HEK293 (cell line): ENCODE measurements at regions not wholly inside any gene's neighbourhood (a gene's known extent, or its start where the extent isn't known, plus 50 kb on each side); places are given as distances from the start of the nearest gene placed in this dataset.

ENCODE experiments used
- CTCF ChIA-PET: fragments of 350-600 bp; formaldehyde crosslinking; extraction: SDS; loops from one replicate; lab custom pipeline; 2021; ENCODE audit warnings: antibody characterized with exemption; lab: Yijun Ruan, JAX
- POLR2A ChIA-PET: fragments of 300-600 bp; formaldehyde crosslinking; extraction: SDS; loops from one replicate; lab custom pipeline; 2020; ENCODE audit warnings: antibody characterized with exemption, inconsistent platforms; lab: Yijun Ruan, JAX
- H3K27ac ChIP-seq: fragments of 200-500 bp; sonication (Bioruptor generic); 2 replicates; pipeline ENCODE4 v1.5.1; 2014; ENCODE audit warnings: low read depth, low read length, control low read depth, inconsistent platforms; ENCODE audit errors: extremely low read depth
- H3K36me3 ChIP-seq, 2 experiments: fragments of 200-500 bp in 1 of 2; sonication (Bioruptor generic) in 1 of 2; 1 replicate in 1 of 2; 2 replicates in 1 of 2; pipeline ENCODE4 v1.5.1; 2014 to 2017; ENCODE audit warnings: inconsistent platforms in 2 of 2, low read length in 2 of 2; ENCODE audit not compliant: control insufficient read depth in 2 of 2, insufficient read depth in 1 of 2
- H3K4me1 ChIP-seq: fragments of 200-500 bp; sonication (Bioruptor generic); 2 replicates; pipeline ENCODE4 v1.5.1; 2014; ENCODE audit warnings: mild to moderate bottlenecking, low read length, inconsistent platforms; ENCODE audit not compliant: control insufficient read depth, insufficient read depth
- H3K4me3 ChIP-seq: 2 replicates; pipeline ENCODE4 v1.5.1; 2011; ENCODE audit warnings: low read depth, mild to moderate bottlenecking, control low read depth, low read length, moderate library complexity
- H3K9me3 ChIP-seq: fragments of 200-500 bp; sonication (Bioruptor generic); 2 replicates; pipeline ENCODE4 v1.5.1; 2014; ENCODE audit warnings: low read depth, low read length, inconsistent platforms; ENCODE audit not compliant: control insufficient read depth, insufficient read depth
- BCL6B ChIP-seq: fragments of 450-650 bp; formaldehyde crosslinking; IDR thresholded peaks from 2 replicates; pipeline ENCODE4 v1.5.1; 2017; ENCODE audit warnings: missing biosample characterization, missing genetic modification characterization
- ZBTB17 ChIP-seq: fragments of 450-650 bp; formaldehyde crosslinking; IDR thresholded peaks from 2 replicates; pipeline ENCODE4 v1.5.1; 2016; ENCODE audit warnings: missing biosample characterization, missing genetic modification characterization
- ZBTB20 ChIP-seq: fragments of 450-650 bp; formaldehyde crosslinking; IDR thresholded peaks from 2 replicates; pipeline ENCODE4 v1.5.1; 2016; ENCODE audit warnings: missing biosample characterization, missing genetic modification characterization
- ZFP41 ChIP-seq: fragments of 450-650 bp; formaldehyde crosslinking; IDR thresholded peaks from 2 replicates; pipeline ENCODE4 v1.5.1; 2016; ENCODE audit warnings: missing biosample characterization, missing genetic modification characterization, borderline replicate concordance
- ZNF140 ChIP-seq: fragments of 450-650 bp; formaldehyde crosslinking; IDR thresholded peaks from 2 replicates; pipeline ENCODE4 v1.5.1; 2016; ENCODE audit warnings: missing biosample characterization, missing genetic modification characterization
- ZNF214 ChIP-seq: fragments of 450-650 bp; formaldehyde crosslinking; IDR thresholded peaks from 2 replicates; pipeline ENCODE4 v1.5.1; 2017; ENCODE audit warnings: missing biosample characterization, mild to moderate bottlenecking, missing genetic modification characterization, borderline replicate concordance
- ZNF341 ChIP-seq: fragments of 450-650 bp; formaldehyde crosslinking; IDR thresholded peaks from 2 replicates; pipeline ENCODE4; 2016; ENCODE audit warnings: low read depth, missing biosample characterization, missing genetic modification characterization
- ZNF394 ChIP-seq: fragments of 450-650 bp; formaldehyde crosslinking; IDR thresholded peaks from 2 replicates; pipeline ENCODE4 v1.5.1; 2016; ENCODE audit warnings: missing biosample characterization, missing genetic modification characterization, mild to moderate bottlenecking, moderate library complexity, borderline replicate concordance
- ZNF426 ChIP-seq: fragments of 450-650 bp; formaldehyde crosslinking; IDR thresholded peaks from 2 replicates; pipeline ENCODE4 v1.5.1; 2017; ENCODE audit warnings: missing biosample characterization, missing genetic modification characterization, mild to moderate bottlenecking, inconsistent platforms, moderate library complexity
- ZNF433 ChIP-seq: fragments of 450-650 bp; formaldehyde crosslinking; IDR thresholded peaks from 2 replicates; pipeline ENCODE4 v1.5.1; 2016; ENCODE audit warnings: missing biosample characterization, missing genetic modification characterization, low read depth
- ZNF510 ChIP-seq: fragments of 450-650 bp; formaldehyde crosslinking; IDR thresholded peaks from 2 replicates; pipeline ENCODE4 v1.5.1; 2018; ENCODE audit warnings: mild to moderate bottlenecking, missing genetic modification characterization, missing biosample characterization; ENCODE audit not compliant: insufficient replicate concordance
- ZNF518A ChIP-seq: fragments of 450-650 bp; formaldehyde crosslinking; conservative IDR thresholded peaks from 2 replicates; pipeline ENCODE4 v1.5.1; 2016; ENCODE audit warnings: low read depth, missing biosample characterization, missing genetic modification characterization
- ZNF555 ChIP-seq: fragments of 450-650 bp; formaldehyde crosslinking; conservative IDR thresholded peaks from 2 replicates; pipeline ENCODE4 v1.5.1; 2017; ENCODE audit warnings: missing biosample characterization, mild to moderate bottlenecking, missing genetic modification characterization, inconsistent platforms
- ZNF623 ChIP-seq: fragments of 450-650 bp; formaldehyde crosslinking; IDR thresholded peaks from 2 replicates; pipeline ENCODE4 v1.5.1; 2016; ENCODE audit warnings: missing biosample characterization, missing genetic modification characterization
- ZNF654 ChIP-seq: fragments of 450-650 bp; formaldehyde crosslinking; IDR thresholded peaks from 2 replicates; pipeline ENCODE4 v1.5.1; 2016; ENCODE audit warnings: low read depth, missing biosample characterization, missing genetic modification characterization
- ZSCAN18 ChIP-seq: fragments of 450-650 bp; formaldehyde crosslinking; IDR thresholded peaks from 2 replicates; pipeline ENCODE4 v1.5.1; 2016; ENCODE audit warnings: missing biosample characterization, missing genetic modification characterization
- TF ChIP-seq, protein P1 (sequence below): fragments of 450-650 bp; formaldehyde crosslinking; conservative IDR thresholded peaks from 2 replicates; pipeline ENCODE4 v1.5.1; 2016; ENCODE audit warnings: low read depth, missing biosample characterization, missing genetic modification characterization

DNA sequence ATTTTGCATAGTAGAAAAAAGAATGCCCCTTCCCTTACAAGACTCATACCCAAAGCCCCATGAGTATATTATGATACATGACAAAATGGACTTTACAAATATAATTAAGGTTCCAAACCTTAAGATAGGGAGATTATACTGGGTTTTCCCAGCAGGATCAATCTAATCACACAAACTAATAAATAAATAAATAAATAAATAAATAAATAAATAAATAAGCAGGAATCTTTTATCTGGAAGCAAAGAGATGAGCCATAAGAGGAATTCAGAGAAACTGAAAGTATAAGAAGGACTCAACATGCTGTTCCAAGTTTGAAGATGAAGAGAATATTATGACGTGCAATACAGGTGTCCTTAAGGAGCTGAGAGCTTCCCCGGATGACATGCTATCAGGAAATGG, 1174.5 kb downstream of the DTWD2 start:
- TF ChIP-seq ZFP41 (no peak), ZNF623 (peak; percentile 35), ZNF555 (peak; percentile 48), BCL6B (no peak), ZNF426 (peak; percentile 56), ZNF510 (tag by site-specific recombination) (peak; percentile 42), ZNF341 (tag by site-specific recombination) (no peak), ZNF433 (tag by site-specific recombination) (0 out of 2 replicates have a peak, but pooled peaks have one; percentile 13), ZSCAN18 (tag by site-specific recombination) (no peak), ZNF518A (peak; percentile 65), ZNF214 (no peak), ZBTB17 (tag by site-specific recombination) (no peak), ZNF140 (tag by site-specific recombination) (peak; percentile 44; the same call in 1 of the 2 replicates), ZNF654 (0 out of 2 replicates have a peak, but pooled peaks have one; percentile 7), ZBTB20 (no peak), ZNF394 (peak; percentile 66; the same call in 1 of the 2 replicates)
- TF ChIP-seq, protein P1, sequence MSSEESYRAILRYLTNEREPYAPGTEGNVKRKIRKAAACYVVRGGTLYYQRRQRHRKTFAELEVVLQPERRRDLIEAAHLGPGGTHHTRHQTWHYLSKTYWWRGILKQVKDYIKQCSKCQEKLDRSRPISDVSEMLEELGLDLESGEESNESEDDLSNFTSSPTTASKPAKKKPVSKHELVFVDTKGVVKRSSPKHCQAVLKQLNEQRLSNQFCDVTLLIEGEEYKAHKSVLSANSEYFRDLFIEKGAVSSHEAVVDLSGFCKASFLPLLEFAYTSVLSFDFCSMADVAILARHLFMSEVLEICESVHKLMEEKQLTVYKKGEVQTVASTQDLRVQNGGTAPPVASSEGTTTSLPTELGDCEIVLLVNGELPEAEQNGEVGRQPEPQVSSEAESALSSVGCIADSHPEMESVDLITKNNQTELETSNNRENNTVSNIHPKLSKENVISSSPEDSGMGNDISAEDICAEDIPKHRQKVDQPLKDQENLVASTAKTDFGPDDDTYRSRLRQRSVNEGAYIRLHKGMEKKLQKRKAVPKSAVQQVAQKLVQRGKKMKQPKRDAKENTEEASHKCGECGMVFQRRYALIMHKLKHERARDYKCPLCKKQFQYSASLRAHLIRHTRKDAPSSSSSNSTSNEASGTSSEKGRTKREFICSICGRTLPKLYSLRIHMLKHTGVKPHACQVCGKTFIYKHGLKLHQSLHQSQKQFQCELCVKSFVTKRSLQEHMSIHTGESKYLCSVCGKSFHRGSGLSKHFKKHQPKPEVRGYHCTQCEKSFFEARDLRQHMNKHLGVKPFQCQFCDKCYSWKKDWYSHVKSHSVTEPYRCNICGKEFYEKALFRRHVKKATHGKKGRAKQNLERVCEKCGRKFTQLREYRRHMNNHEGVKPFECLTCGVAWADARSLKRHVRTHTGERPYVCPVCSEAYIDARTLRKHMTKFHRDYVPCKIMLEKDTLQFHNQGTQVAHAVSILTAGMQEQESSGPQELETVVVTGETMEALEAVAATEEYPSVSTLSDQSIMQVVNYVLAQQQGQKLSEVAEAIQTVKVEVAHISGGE = peak; percentile 53
- ChIA-PET CTCF (no interaction called here), POLR2A (no interaction called here)

More for the DNA sequence above, 1174.5 kb downstream of the DTWD2 start:
- H3K36me3 ChIP-seq = no peaks in the 10 kb centered on the region
- no peak overlapping the region for H3K4me3 ChIP-seq
- H3K27ac ChIP-seq = no peak overlapping the region
- no peaks in the 10 kb centered on the region for H3K9me3 ChIP-seq
- no peaks in the 10 kb centered on the region for H3K4me1 ChIP-seq
